GM11168 (cell line): ENCODE measurements at regions not wholly inside any gene's neighbourhood (a gene's known extent, or its start where the extent isn't known, plus 50 kb on each side); places are given as distances from the start of the nearest gene placed in this dataset.

Source experiments
- in situ Hi-C: fragments of 300-500 bp; cut with MboI; formaldehyde crosslinking; loops from one replicate; pipeline ENCODE4 v1.12.0; 2022; ENCODE audit warnings: low sequenced_read_pairs; ENCODE audit not compliant: unreplicated experiment

DNA sequence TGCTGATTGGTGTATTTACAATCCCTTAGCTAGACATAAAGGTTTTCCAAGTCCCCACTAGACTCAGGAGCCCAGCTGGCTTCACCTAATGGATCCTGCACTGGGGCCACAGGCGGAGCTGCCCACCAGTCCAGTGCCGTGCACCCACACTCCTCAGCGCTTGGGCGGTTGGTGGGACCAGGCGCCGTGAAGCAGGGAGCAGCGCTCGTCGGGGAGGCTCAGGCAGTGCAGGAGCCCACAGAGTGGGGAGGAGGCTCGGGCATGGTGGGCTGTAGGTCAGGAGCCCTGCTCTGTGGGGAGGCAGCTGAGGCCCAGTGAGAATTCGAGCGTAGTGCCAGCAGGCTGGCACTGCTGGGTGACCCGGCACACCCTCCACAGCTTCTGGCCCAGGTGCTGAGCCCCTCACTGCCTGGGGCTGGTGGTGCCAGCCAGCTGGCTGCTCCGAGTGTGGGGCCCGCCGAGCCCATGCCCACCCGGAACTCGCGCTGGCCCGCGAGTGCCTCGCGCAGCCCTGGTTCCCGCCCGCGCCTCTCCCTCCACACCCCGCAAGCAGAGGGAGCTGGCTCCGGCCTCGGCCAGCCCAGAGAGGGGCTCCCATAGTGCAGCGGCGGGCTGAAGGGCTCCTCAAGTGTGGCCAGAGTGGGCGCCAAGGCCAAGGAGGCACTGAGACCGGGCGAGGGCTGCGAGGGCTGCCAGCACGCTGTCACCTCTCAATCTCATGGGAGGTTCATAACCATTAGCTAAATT is 475.6 kb upstream of the DCC start:
- in situ Hi-C loops: no loop called here

DNA sequence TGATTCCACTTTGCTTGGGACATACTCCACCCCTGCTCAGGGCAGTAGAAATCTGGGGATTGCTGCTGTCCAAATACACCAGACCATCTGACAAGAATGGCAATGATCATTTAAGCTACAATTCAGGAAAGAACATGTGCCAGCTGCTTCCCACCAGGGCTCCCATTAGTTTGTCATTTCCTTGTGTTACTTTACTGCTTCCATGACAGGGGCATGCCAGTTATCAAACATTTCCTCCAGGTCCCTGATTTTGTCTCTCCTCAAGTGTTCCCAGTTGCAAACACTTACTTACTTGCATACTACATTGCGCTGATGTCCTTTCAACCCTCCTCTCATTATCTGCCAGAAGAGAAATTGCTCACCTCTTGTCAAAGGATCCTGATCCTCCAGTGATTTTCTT is 474.5 kb upstream of the DCC start:
- in situ Hi-C loops: no loop called here

DNA sequence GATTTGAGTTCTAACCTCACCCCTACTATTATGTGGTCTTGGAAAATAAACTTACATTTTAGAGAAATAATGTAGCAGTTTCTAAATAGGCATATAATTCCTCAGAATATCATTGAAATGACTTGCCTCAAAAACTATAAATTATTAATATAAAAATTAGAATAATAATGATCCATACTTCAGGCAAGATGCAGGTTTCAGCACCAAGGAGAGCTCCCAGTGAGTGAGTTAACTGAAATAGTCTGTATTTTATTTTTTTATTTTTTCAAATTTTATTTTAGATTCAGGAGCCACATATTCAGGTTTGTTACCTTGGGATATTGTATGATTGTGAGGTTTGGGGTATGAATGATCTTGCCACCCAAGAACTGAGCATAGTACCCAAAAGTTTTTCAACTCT is 472.2 kb upstream of the DCC start:
- in situ Hi-C loops: no loop called here

DNA sequence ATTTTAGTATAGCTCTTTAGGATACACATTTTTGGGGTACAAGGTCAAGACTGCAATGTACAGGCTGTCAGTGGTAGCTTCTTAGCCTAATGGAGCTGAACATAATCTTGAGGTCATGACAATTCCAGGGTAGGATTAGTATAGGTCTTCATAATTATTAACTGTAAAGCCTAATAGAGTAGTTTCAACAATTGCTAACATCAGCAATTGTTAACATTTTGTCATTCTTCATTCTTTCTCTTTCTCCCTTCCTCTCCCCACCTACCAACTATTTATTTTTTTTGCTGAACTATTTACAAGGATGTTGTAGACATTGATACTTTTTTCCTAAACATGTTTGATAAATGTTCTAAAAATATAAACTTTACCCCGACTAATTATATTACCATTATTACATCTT is 461.3 kb upstream of the DCC start:
- in situ Hi-C loops: no loop called here

DNA sequence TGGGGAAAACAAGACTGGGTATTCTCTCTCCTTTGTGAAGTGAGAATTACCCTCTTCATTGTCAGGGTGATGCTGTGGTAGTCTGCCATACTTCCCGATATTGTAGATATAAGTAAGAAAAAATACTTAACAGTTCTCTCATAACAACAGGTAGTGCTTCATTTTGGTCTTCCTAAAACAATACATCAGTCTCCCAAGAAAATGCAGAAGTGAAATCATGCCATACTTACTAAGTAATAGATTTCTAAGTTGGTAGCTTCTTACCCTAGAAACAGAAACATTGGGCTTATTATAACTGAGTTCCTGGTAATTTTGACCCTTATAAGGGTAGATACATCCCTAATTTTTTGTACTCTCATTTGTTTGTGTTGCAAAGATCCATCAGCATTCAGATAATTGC is 460.7 kb upstream of the DCC start:
- in situ Hi-C loops: no loop called here

DNA sequence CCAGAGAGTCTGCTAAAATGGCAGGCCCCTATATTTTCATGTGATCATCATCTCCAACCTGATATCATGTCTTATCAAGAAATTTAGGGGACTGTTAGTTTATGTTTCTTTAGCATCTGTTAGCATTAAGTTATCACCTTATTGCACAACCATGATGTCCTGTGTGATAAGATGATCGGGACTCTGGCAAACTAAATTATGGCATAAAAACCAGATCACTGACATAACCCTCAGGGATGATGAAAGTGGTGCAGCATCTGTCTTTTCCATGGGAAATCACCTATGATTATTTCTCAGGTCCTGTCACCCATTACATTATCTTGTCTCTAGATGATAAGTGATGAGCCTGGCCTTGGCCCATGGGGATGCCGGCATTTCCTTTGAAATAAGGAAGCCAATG is 458.6 kb upstream of the DCC start:
- in situ Hi-C loops: no loop called here

DNA sequence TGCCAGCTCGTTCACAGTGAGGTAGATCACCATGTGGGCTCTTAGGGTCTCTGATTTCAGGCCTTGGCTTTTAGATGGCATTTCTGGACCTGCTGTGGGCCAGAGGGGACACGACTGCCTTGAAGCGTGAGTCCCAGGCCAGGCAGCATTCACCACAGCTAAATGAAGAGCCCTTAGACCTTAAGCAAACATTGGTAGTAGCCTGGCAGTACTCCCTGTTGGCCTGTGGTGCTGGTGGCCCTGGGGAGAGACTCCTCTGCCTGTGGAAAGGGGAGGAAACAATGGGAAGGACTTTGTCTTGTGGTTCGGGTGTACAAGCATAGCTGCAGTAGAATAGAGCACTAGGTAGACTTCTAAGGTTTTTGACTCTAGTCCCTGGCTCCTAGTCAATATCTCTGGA is 456.0 kb upstream of the DCC start:
- in situ Hi-C loops: no loop called here

DNA sequence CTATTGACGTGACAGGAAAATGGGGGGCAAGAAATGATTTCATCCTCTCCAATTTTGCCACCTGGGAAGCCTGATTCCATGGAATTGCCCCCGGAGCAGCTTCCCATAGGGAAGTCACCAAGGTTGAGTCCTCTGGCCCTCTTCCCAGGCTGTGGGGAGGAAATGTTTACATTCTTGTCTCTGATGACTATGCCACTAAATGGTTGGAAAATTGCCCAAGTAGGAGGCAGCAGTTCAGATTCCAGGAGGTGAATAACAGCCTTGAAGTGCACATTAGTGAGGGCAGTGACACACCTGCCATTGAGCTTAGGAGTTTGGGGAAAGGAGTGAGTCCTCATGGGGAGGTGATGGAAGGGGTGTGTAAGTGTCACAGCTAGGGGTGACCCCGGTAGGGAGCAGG is 449.2 kb upstream of the DCC start:
- in situ Hi-C loops: no loop called here

DNA sequence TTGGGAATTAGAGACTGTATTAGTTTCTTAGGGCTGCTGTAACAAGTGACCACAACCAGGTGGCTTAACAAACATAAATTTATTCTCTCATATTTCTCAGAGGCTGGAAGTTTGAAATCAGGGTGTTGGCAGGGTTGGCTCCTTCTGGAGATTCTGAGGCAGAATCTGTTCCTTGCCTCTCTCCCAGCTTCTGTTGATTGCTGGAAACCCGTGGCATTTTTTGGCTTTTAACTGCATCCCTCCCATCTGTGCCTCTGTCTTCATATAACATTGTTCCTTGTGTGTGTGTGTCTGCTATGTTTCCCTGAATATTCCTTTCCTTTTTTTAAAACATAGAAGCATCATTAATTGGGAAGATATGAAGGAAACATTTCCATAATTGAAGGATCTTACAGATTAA is 448.1 kb upstream of the DCC start:
- in situ Hi-C loops: no loop called here

DNA sequence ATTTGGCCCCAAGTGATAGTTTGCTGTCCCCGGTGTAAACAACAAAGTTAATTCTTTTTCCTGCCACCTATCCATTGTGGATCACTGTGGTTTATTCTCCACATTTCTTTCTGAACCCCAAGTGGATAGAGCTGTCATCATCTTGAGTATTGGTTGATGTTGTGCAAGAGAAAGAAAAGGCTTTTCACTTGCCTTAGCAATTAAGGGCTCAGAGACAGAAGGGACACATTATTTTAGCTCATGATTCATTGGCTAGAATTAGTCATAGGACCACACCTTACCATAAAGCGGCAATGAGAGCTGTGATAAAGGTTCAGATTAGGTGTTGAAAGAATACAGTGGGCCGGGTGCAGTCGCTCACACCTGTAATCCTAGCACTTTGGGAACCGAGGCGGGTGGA is 442.1 kb upstream of the DCC start:
- in situ Hi-C loops: no loop called here

DNA sequence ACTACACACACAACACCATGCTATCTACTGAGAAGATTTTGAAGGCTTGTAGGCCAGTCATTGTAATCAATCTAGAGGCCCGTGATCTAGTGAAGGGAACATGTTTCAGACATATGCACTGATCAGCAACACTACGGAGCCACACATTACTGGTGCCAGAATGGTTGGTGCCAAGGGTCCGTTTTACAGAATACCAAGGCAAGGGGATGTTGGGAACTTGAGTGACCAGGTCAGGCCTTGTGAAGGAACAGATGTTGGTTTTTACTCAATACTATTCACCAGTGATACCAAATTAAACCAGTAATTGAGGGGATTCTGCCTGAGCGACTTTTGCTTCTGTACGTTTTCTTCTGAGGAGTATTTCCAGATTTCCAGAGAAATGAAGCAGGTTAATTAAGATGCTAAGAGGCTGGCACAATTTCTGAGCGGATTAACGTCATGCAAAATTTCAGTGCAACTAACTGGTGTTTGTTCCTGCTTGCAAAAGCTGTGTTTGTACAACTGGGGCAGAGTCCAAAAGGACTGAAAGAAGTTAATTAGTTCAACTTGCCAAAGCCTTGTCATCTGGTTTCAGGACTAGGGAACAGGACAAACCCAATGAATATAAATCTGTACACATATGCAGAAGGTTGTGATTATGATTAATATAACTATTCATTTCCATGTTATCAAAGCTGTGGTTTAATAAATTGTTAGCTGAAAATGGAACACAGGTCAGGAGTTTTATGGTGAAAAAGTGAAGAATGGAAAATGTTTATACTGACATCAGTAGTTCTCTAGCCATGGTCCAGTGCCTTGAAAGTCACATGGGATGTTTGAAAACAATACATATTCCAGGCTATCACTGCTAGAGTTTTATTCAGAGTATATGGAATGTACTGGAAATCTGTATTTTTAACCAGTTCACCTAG is 432.1 kb upstream of the DCC start:
- in situ Hi-C loops: no loop called here

DNA sequence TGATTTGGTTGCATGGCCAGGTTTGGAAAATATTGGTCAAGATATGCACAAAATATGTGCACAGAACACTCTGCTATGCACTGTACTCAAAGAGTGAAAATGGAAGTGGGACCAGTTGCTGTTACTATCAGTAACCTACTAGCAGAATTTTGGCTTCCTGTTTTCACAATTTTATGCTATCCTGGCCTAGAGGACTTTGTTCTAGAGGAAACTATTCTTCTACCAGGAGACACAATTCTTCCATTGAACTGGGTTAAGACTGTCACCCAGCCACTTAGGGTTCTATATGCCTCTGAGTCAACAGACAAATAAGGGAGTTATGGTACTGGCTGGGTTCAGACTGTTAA is 431.4 kb upstream of the DCC start:
- in situ Hi-C loops: no loop called here

DNA sequence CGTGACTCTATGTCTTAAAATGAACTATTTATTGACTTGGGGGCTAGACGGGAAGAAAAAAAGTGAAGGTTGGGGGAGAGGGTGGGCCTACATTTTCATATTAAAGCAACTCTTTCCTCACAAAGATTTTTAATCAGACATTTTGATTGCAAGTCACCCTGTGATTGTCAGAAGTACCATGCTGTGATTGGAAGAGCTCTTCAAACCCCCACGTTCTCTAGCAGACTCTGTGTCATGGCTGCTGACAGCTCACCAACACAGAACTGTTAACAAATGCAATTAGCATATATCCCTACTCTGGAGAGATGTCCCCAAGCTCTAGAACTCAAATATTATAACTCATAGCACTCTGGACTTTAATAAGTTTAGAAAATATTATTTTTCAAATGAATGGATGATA is 428.4 kb upstream of the DCC start:
- in situ Hi-C loops: no loop called here

DNA sequence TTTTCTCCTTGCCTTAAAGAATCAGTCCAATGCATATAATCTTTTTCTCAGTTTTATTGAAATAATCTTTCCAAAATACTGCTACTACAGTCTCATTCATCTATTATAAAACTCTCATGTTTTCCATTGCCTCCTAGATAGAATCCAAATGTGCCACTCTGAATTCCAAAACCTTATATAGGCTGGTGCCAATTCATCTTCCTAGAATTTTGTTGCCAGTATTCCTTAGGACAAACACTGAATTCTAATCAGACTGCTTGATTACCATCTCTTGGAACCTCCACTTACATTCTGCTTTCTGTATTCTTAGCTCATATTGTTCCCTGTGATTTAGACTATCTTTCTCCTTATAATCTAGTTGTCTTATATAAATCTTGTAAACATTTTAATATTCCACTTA is 427.6 kb upstream of the DCC start:
- in situ Hi-C loops: no loop called here

DNA sequence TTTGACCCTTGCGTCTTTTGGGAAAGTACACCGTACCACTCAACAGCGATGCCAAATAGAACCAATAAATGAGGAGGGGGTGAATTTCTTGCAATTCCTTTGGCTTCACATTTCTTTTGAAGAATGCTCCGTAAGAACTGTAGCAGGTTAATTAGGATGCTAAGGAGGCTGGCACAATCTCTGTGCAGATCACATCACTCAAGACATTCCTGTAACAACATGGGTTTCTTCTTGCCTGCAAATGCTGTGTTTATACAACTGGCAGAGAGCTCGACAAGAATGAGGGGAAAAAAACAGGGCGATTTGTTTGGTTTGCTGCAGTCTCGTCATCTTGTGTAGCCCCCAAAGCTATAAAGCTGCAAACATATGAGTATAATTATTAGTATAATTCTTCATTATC is 424.8 kb upstream of the DCC start:
- in situ Hi-C loops: no loop called here

DNA sequence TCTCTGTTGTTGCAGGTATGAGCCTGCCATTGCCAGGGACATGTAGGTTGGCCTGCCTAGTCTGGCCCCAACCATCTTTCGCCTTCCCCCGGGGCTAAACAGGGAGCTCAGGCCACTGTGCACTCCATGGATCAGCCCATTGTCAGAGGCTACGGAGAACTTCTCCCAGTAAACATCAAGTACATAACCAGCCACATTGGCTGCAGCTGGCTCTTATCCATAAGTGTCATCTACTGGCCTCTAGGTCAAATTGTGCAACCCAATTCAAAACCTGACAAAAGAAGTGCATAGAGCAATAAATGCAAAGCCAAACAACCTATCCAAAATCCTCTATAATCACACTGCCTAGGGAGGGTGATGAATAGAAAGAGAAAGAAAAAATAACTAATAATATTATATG is 418.1 kb upstream of the DCC start:
- in situ Hi-C loops: no loop called here

DNA sequence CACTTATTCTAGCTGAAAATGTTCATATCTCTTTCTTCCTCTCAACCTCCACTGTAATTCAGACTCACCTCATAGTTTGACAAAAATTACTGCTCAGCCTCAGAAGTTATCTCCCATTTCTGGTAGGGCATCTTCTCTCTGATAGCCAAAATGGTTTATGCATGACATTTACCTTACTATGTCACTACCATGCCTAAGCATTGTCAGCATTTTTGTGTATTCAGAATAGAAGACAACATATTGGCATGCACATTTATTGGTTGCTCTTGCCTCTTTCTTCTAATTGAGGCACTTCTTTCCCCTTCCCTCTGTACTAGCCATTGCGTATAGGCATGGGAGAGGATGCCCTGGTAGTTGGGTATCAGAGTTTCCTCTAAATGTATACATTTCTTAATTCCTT is 406.1 kb upstream of the DCC start:
- in situ Hi-C loops: no loop called here

DNA sequence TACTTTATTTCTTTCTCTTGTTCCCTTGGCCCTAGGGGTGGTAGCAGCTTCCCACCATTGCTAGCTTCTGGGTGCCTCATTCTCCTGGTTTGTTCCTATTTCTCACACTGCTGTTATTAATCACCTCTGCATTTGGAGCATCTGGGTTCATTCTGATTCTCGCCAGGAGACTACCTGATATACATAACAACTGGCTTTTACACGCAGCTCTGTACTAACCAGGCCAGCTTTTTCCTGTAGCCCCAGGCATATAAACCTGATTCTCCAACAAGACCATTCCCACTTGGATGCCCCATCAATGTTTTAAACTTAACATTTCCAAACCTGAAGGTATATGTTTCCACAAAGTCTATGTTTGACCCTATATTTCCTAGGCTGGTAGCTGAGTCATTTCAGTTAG is 403.9 kb upstream of the DCC start:
- in situ Hi-C loops: no loop called here

DNA sequence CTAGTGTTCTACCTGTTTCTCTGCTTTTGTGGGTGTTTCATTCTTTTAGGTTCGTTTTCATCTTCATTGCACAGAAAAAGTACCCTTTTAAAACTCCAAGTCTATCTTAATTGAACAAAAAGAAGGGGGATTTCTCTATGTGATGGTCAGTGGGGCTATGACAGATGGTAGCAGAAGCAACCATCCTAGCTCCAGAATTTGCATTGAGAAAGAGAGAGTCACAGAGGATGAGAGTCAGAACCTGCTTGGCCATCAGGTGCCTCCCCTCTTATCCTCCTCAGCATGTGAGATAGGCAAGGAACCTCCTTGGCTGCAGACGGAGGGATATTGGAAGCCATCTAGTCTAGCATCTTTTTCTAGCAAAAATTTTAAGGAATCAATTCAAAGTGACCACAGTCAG is 398.0 kb upstream of the DCC start:
- in situ Hi-C loops: no loop called here

DNA sequence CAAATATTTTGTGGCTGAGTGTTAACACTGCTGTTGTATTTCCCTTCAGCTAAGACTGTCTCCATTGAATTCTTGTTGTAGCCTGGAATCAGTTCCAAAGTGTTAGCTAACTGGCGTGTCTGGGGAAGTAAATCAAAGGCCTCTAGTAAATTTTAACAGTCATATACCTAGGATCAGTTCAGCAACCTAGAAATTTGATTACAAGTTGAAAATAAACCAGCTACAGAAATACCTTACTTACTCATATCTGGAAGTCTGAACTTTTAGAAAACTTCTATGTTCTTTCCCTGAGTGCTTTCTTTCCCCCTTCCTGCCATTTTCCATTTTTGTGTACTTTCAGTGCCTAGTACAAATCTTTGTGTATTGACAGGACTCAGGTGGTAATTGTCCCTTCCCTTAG is 396.7 kb upstream of the DCC start:
- in situ Hi-C loops: no loop called here

DNA sequence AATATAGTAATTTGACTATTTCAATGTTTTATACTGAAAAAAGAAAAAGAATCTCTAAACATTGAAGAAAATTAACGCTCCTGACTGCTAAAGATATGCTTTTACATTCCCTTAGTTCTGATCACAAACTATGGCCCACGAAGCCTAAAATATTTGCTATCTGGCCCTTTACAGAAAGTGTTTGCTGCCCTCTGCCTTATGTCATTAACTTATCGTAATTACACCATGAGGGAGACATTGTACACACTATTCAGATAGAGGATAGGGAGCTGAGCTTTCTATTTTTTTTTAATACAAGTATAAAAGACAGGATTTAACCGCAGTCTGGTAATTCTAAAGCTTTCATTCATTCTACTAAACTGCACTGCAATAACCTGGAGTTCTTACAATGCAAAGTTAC is 393.1 kb upstream of the DCC start:
- in situ Hi-C loops: no loop called here

DNA sequence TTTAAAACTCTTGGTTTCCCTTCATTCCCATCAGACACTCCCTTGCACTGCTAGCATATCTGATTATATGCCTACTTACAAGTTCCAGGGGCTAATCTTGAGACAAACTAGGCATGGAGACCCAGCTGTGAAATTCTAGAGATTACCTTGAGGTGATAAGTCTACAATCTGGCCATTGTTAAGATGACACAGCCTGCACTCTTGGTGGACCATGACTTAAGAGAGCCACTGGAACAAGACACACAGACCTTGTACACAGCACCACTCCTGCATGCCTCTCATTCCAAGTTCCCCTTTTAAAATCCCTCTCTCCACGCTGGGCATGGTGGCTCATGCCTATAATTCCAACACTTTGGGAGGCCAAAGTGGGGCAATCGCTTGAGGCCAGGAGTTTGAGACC is 387.2 kb upstream of the DCC start:
- in situ Hi-C loops: no loop called here
